Astrocyte (in vitro differentiated cells and primary cell): ENCODE measurements at regions not wholly inside any gene's neighbourhood (a gene's known extent, or its start where the extent isn't known, plus 50 kb on each side); places are given as distances from the start of the nearest gene placed in this dataset.

Experiments
- DNase-seq: peaks from one replicate; pipeline ENCODE4 v3.0.0-alpha.2; 2010; ENCODE audit warnings: low read depth
- FAIRE-seq: peaks from 2 replicates; lab custom pipeline; 2011; peaks lifted over from hg19 to GRCh38; lab: Jason Lieb, UNC
- H2AFZ ChIP-seq: 2 replicates; pipeline ENCODE4 v1.6.0; 2012; ENCODE audit warnings: low read depth, low read length, inconsistent platforms
- H3K27ac ChIP-seq: 2 replicates; pipeline ENCODE4 v1.5.1; 2011; ENCODE audit warnings: low read depth, low read length, inconsistent platforms
- H3K27me3 ChIP-seq: 2 replicates; pipeline ENCODE4 v1.6.0; 2011; ENCODE audit warnings: low read length, inconsistent platforms; ENCODE audit not compliant: insufficient read depth
- H3K36me3 ChIP-seq: 2 replicates; pipeline ENCODE4 v1.5.1; 2011; ENCODE audit warnings: low read length, inconsistent platforms; ENCODE audit not compliant: insufficient read depth
- H3K4me1 ChIP-seq: 2 replicates; pipeline ENCODE4 v1.5.1; 2011; ENCODE audit warnings: low read length, inconsistent platforms; ENCODE audit not compliant: insufficient read depth
- H3K4me2 ChIP-seq: 2 replicates; pipeline ENCODE4 v1.6.0; 2012; ENCODE audit warnings: low read length, inconsistent platforms
- H3K4me3 ChIP-seq: 2 replicates; pipeline ENCODE4 v1.5.1; 2011; ENCODE audit warnings: low read depth, mild to moderate bottlenecking, low read length, inconsistent platforms; ENCODE audit not compliant: insufficient read depth
- H3K79me2 ChIP-seq: 2 replicates; pipeline ENCODE4 v1.6.0; 2012; ENCODE audit warnings: mild to moderate bottlenecking, low read length, inconsistent platforms; ENCODE audit not compliant: insufficient read depth
- H3K9ac ChIP-seq: 2 replicates; pipeline ENCODE4 v1.6.0; 2012; ENCODE audit warnings: mild to moderate bottlenecking, low read length, inconsistent platforms
- H3K9me3 ChIP-seq: 2 replicates; pipeline ENCODE4 v1.5.1; 2012; ENCODE audit warnings: low read depth, mild to moderate bottlenecking, low read length, inconsistent platforms; ENCODE audit not compliant: insufficient read depth
- H4K20me1 ChIP-seq: 2 replicates; pipeline ENCODE4 v1.6.0; 2012; ENCODE audit warnings: low read length, inconsistent platforms; ENCODE audit not compliant: insufficient read depth
- H3K27ac Mint-ChIP-seq: one replicate; pipeline ENCODE4 v1.8.0; 2021; ENCODE audit warnings: mild to moderate bottlenecking, mixed read lengths; ENCODE audit not compliant: unreplicated experiment
- H3K27me3 Mint-ChIP-seq: one replicate; pipeline ENCODE4 v1.8.0; 2021; ENCODE audit warnings: low read depth, mixed read lengths; ENCODE audit not compliant: unreplicated experiment
- H3K36me3 Mint-ChIP-seq: one replicate; pipeline ENCODE4 v1.8.0; 2021; ENCODE audit warnings: low read depth, mixed read lengths; ENCODE audit not compliant: unreplicated experiment
- H3K4me1 Mint-ChIP-seq: one replicate; pipeline ENCODE4 v1.8.0; 2021; ENCODE audit warnings: low read depth, mixed read lengths; ENCODE audit not compliant: unreplicated experiment
- H3K4me3 Mint-ChIP-seq: one replicate; pipeline ENCODE4 v1.8.0; 2021; ENCODE audit warnings: mild to moderate bottlenecking, moderate library complexity, mixed read lengths; ENCODE audit not compliant: unreplicated experiment
- H3K9me3 Mint-ChIP-seq: one replicate; pipeline ENCODE4 v1.8.0; 2021; ENCODE audit warnings: mild to moderate bottlenecking, mixed read lengths; ENCODE audit not compliant: unreplicated experiment
- EZH2 ChIP-seq: IDR thresholded peaks from 2 replicates; pipeline ENCODE4 v1.6.1; 2012; ENCODE audit warnings: mild to moderate bottlenecking, low read length, inconsistent platforms; ENCODE audit not compliant: insufficient read depth
- TF ChIP-seq, protein P1 (sequence below): IDR thresholded peaks from 2 replicates; pipeline ENCODE4 v1.5.1; 2011; ENCODE audit warnings: low read depth, mild to moderate bottlenecking, inconsistent platforms, low read length, moderate library complexity; ENCODE audit not compliant: insufficient read depth

- Histone ChIP-seq H3K9ac (no peak overlapping the region), H3K79me2 (no peaks in the 10 kb centered on the region), H3K36me3 (no peaks in the 10 kb centered on the region), H3K4me2 (no peak overlapping the region), H3K4me1 (peaks cover 22% of the 10 kb centered on the region), H3K9me3 (no peaks in the 10 kb centered on the region), H2AFZ (no peak overlapping the region), H3K4me3 (no peak overlapping the region), H4K20me1 (no peaks in the 10 kb centered on the region), H3K27me3 (peaks cover 2% of the 10 kb centered on the region), H3K27ac (no peak overlapping the region)
- DNase-seq (no peak), FAIRE-seq (no peak)
- peaks cover 23% of the 10 kb centered on the region for H3K4me1 Mint-ChIP-seq
- no peak for TF ChIP-seq EZH2
- TF ChIP-seq, protein P1, sequence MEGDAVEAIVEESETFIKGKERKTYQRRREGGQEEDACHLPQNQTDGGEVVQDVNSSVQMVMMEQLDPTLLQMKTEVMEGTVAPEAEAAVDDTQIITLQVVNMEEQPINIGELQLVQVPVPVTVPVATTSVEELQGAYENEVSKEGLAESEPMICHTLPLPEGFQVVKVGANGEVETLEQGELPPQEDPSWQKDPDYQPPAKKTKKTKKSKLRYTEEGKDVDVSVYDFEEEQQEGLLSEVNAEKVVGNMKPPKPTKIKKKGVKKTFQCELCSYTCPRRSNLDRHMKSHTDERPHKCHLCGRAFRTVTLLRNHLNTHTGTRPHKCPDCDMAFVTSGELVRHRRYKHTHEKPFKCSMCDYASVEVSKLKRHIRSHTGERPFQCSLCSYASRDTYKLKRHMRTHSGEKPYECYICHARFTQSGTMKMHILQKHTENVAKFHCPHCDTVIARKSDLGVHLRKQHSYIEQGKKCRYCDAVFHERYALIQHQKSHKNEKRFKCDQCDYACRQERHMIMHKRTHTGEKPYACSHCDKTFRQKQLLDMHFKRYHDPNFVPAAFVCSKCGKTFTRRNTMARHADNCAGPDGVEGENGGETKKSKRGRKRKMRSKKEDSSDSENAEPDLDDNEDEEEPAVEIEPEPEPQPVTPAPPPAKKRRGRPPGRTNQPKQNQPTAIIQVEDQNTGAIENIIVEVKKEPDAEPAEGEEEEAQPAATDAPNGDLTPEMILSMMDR, result no peak
- H3K4me3 Mint-ChIP-seq, result no peak overlapping the region
- H3K36me3 Mint-ChIP-seq, result no peaks in the 10 kb centered on the region
- H3K9me3 Mint-ChIP-seq, result peaks cover 2% of the 10 kb centered on the region
- peaks cover 32% of the 10 kb centered on the region for H3K27me3 Mint-ChIP-seq
- H3K27ac Mint-ChIP-seq, result no peak overlapping the region
Observed at GRCh38 chr10:78760463-78761310, 308.1 kb upstream of the ZMIZ1 start.

- H3K9me3 ChIP-seq, result no peaks in the 10 kb centered on the region
- DNase-seq (no peak), FAIRE-seq (no peak)
- H3K4me3 Mint-ChIP-seq, result no peak overlapping the region
- no peak overlapping the region for H3K9ac ChIP-seq
- peaks cover 5% of the 10 kb centered on the region for H3K27me3 ChIP-seq
- no peak overlapping the region for H3K4me3 ChIP-seq
- no peak overlapping the region for H3K4me2 ChIP-seq
- no peak overlapping the region for H3K27ac ChIP-seq
- H3K36me3 Mint-ChIP-seq, result no peaks in the 10 kb centered on the region
- no peaks in the 10 kb centered on the region for H3K9me3 Mint-ChIP-seq
- no peak overlapping the region for H2AFZ ChIP-seq
- no peaks in the 10 kb centered on the region for H3K36me3 ChIP-seq
- H3K4me1 ChIP-seq, result peaks cover 16% of the 10 kb centered on the region
- no peaks in the 10 kb centered on the region for H4K20me1 ChIP-seq
- peaks cover 22% of the 10 kb centered on the region for H3K4me1 Mint-ChIP-seq
- H3K27ac Mint-ChIP-seq, result no peak overlapping the region
- H3K79me2 ChIP-seq, result no peaks in the 10 kb centered on the region
- peaks cover 38% of the 10 kb centered on the region for H3K27me3 Mint-ChIP-seq
- TF ChIP-seq, protein P1, result no peak
- no peak for TF ChIP-seq EZH2
Observed at GRCh38 chr10:78761311-78761781, 307.4 kb upstream of the ZMIZ1 start.
